GM12872 (cell line): ENCODE measurements at regions not wholly inside any gene's neighbourhood (a gene's known extent, or its start where the extent isn't known, plus 50 kb on each side); places are given as distances from the start of the nearest gene placed in this dataset.

Experiments used
- CTCF ChIP-seq: IDR thresholded peaks from 3 replicates; pipeline ENCODE4 v1.5.1; 2011; ENCODE audit warnings: low read depth, mild to moderate bottlenecking, low read length, moderate library complexity; ENCODE audit not compliant: insufficient read depth

- TF ChIP-seq CTCF, result no peak
These were observed 175.4 kb upstream of the NETO1 start for GRCh38 chr18:73043211-73043610.

GRCh38 chr18:73040247-73040646 lies 172.5 kb upstream of the NETO1 start:
- TF ChIP-seq CTCF, result no peak

- TF ChIP-seq CTCF, result no peak
These were observed 170.5 kb upstream of the NETO1 start for GRCh38 chr18:73038336-73038735.

- TF ChIP-seq CTCF, result no peak
These were observed 156.2 kb upstream of the NETO1 start for GRCh38 chr18:73023975-73024374.

- no peak for TF ChIP-seq CTCF
These were observed 141.9 kb upstream of the NETO1 start for GRCh38 chr18:73009691-73010090.

- TF ChIP-seq CTCF, result no peak
These were observed 140.1 kb upstream of the NETO1 start for GRCh38 chr18:73007915-73008308.

- no peak for TF ChIP-seq CTCF
These were observed 139.6 kb upstream of the NETO1 start for GRCh38 chr18:73007195-73007914.
